VCaP (cell line): ENCODE measurements at regions not wholly inside any gene's neighbourhood (a gene's known extent, or its start where the extent isn't known, plus 50 kb on each side); places are given as distances from the start of the nearest gene placed in this dataset.

Source experiments
- H3K27ac ChIP-seq: fragments of 450-650 bp; 2 replicates; pipeline ENCODE4 v1.5.1; 2017
- CTCF ChIP-seq: fragments of 450-650 bp; conservative IDR thresholded peaks from 2 replicates; pipeline ENCODE4 v1.5.1; 2017; ENCODE audit warnings: mild to moderate bottlenecking, moderate library complexity

GRCh38 chr6:156126535-156126934 lies 650.6 kb upstream of the ARID1B start:
- H3K27ac ChIP-seq: no peak overlapping the region
- TF ChIP-seq CTCF: no peak

- no peak overlapping the region for H3K27ac ChIP-seq
- no peak for TF ChIP-seq CTCF
These were observed 651.3 kb upstream of the ARID1B start for GRCh38 chr6:156125844-156126243.

GRCh38 chr6:156123731-156124130 lies 653.4 kb upstream of the ARID1B start:
- TF ChIP-seq CTCF: no peak
- H3K27ac ChIP-seq: no peak overlapping the region

- no peak overlapping the region for H3K27ac ChIP-seq
- TF ChIP-seq CTCF: no peak
These were observed 655.2 kb upstream of the ARID1B start for GRCh38 chr6:156121973-156122372.

- no peak for TF ChIP-seq CTCF
- no peak overlapping the region for H3K27ac ChIP-seq
These were observed 658.9 kb upstream of the NOX3 start for GRCh38 chr6:156114541-156114940.

- TF ChIP-seq CTCF: no peak
- H3K27ac ChIP-seq: no peak overlapping the region
These were observed 658.0 kb upstream of the NOX3 start for GRCh38 chr6:156113631-156114030.

GRCh38 chr6:156111913-156112312 lies 656.3 kb upstream of the NOX3 start:
- no peak for TF ChIP-seq CTCF
- no peak overlapping the region for H3K27ac ChIP-seq

GRCh38 chr6:156110249-156110648 lies 654.6 kb upstream of the NOX3 start:
- no peak for TF ChIP-seq CTCF

More at GRCh38 chr6:156110249-156110648, 654.6 kb upstream of the NOX3 start:
- H3K27ac ChIP-seq: no peak overlapping the region
